AG04449 (cell line): ENCODE measurements at regions not wholly inside any gene's neighbourhood (a gene's known extent, or its start where the extent isn't known, plus 50 kb on each side); places are given as distances from the start of the nearest gene placed in this dataset.
"Not testable (repeated sequence)": the region's sequence is repeated elsewhere in the genome, so short reads cannot be mapped to it uniquely, and the experiment has no call there.

Experiments
- CTCF ChIA-PET: fragments of 350-600 bp; formaldehyde crosslinking; extraction: SDS; loops from one replicate; lab custom pipeline; 2021; ENCODE audit warnings: antibody characterized with exemption; lab: Yijun Ruan, JAX
- POLR2A ChIA-PET: fragments of 400-600, 350-600 bp; formaldehyde crosslinking; extraction: SDS; loops from one replicate; lab custom pipeline; 2020; ENCODE audit warnings: antibody characterized with exemption, inconsistent platforms; lab: Yijun Ruan, JAX
- DNase-seq: peaks from one replicate; pipeline ENCODE4 v3.0.0-alpha.2; 2010; ENCODE audit warnings: low read depth, low spot score
- H3K4me3 ChIP-seq: 2 replicates; pipeline ENCODE4 v1.5.1; 2011; ENCODE audit warnings: low read depth, mild to moderate bottlenecking, control low read depth, low read length
- CTCF ChIP-seq: IDR thresholded peaks from one replicate; pipeline ENCODE4 v1.5.1; 2011; ENCODE audit warnings: mild to moderate bottlenecking, moderate library complexity, low read length, control low read depth, inconsistent platforms; ENCODE audit not compliant: insufficient read depth; ENCODE audit errors: missing control alignments

- CTCF ChIA-PET, result interaction anchor here (1.2 kb wide), 1 partner anchor 23 kb away, joined by 3 read pairs; no protein-coding TSS in a partner anchor
- POLR2A ChIA-PET, result no interaction called here
- no peak for TF ChIP-seq CTCF
- no peak overlapping the region for H3K4me3 ChIP-seq
- DNase-seq, result no peak
Measured at GRCh38 chr10:113498997-113499396, 53.9 kb upstream of the HABP2 start.

GRCh38 chr10:113499806-113500205 lies 53.0 kb upstream of the HABP2 start:
- no peak for DNase-seq
- CTCF ChIA-PET, result interaction anchor here (0.7 to 1.2 kb wide), 2 partner anchors 22 to 931 kb away, joined by 3 read pairs; no protein-coding TSS in a partner anchor
- H3K4me3 ChIP-seq, result no peak overlapping the region
- no peak for TF ChIP-seq CTCF
- POLR2A ChIA-PET, result no interaction called here

- POLR2A ChIA-PET, DNase-seq, H3K4me3 ChIP-seq: not testable (repeated sequence)
- CTCF ChIA-PET, result interaction anchor here (1.1 kb wide), 1 partner anchor 20 kb away, joined by 5 read pairs; no protein-coding TSS in a partner anchor
Measured at GRCh38 chr10:113501031-113501430, 51.8 kb upstream of the HABP2 start.
